ENCODE measurements at regions not wholly inside any gene's neighbourhood (a gene's known extent, or its start where the extent isn't known, plus 50 kb on each side); places are given as distances from the start of the nearest gene placed in this dataset.

GRCh38 chrX:149205937-149206336 is 299.2 kb downstream of the IDS start:
- TF ChIP-seq CTCF (conservative IDR thresholded peaks at IDR 0.05 in 1 of 2, IDR thresholded peaks at IDR 0.05 in 1 of 2; ENCODE audit: low read depth in 1 of 2, low read length in 2 of 2) (no peak), EZH2 (IDR thresholded peaks at IDR 0.05; ENCODE audit: low read length, missing control alignments) (no peak)
